ENCODE measurements at regions not wholly inside any gene's neighbourhood (a gene's known extent, or its start where the extent isn't known, plus 50 kb on each side); places are given as distances from the start of the nearest gene placed in this dataset.

- Histone ChIP-seq H3K27me3 (ENCODE audit: insufficient read depth, low read length) (no peaks in the 10 kb centered on the region), H2BK15ac (ENCODE audit: low read depth, low read length) (no peak overlapping the region), H3K4me1 (ENCODE audit: insufficient read depth, low read length) (no peaks in the 10 kb centered on the region), H3K79me2 (ENCODE audit: insufficient read depth, low read length) (no peaks in the 10 kb centered on the region), H3K9ac (ENCODE audit: extremely low read depth, insufficient read length, low read length) (no peak overlapping the region), H2BK20ac (ENCODE audit: low read depth, low read length, poor library complexity, severe bottlenecking) (no peak overlapping the region), H3K56ac (ENCODE audit: insufficient read length, low read depth, low read length) (no peak overlapping the region), H4K8ac (replicated peaks; ENCODE audit: insufficient read length, low read depth, low read length) (no peak overlapping the region), H2BK120ac (ENCODE audit: low read depth, low read length, poor library complexity, severe bottlenecking) (no peak overlapping the region), H3K79me1 (ENCODE audit: insufficient read depth, low read depth, low read length, poor library complexity, severe bottlenecking) (no peaks in the 10 kb centered on the region), H3K23me2 (ENCODE audit: insufficient read length, low read depth, low read length, poor library complexity, severe bottlenecking) (no peaks in the 10 kb centered on the region), H3K23ac (ENCODE audit: insufficient read length, low read depth, low read length) (no peak overlapping the region), H3K9me3 (ENCODE audit: control insufficient read depth, low read depth, low read length) (no peaks in the 10 kb centered on the region), H3K14ac (ENCODE audit: insufficient read depth, low read length) (no peak overlapping the region), H3K27ac (ENCODE audit: insufficient read length, low read depth, low read length) (no peak overlapping the region), H4K5ac (ENCODE audit: insufficient read length, low read depth, low read length) (no peak overlapping the region), H2AK5ac (ENCODE audit: insufficient read length, low read length) (no peak overlapping the region), H3K4ac (ENCODE audit: low read depth, low read length) (no peak overlapping the region), H2AFZ (ENCODE audit: low read length) (no peak overlapping the region), H2BK12ac (ENCODE audit: insufficient read length, low read depth, low read length) (no peak overlapping the region), H4K20me1 (ENCODE audit: control insufficient read depth, insufficient read depth, insufficient read length) (no peaks in the 10 kb centered on the region), H4K91ac (ENCODE audit: insufficient read length, low read depth, low read length) (no peak overlapping the region), H3T11ph (ENCODE audit: low read length) (no peak overlapping the region), H3K18ac (ENCODE audit: insufficient read length, low read depth, low read length) (no peak overlapping the region), H3K4me2 (ENCODE audit: insufficient read depth, insufficient read length, low read length) (no peak overlapping the region), H2BK5ac (ENCODE audit: insufficient read length, low read length) (no peak overlapping the region)
- 0 out of 7 replicates have a peak, but pooled peaks cover 0 to 2% (median 0%) of the 10 kb centered on the region in 3 experiments for H3K36me3 Mint-ChIP-seq (ENCODE audit: insufficient read depth in 1 of 3, low read depth in 3 of 3)
- peaks cover 2 to 6% of the 10 kb centered on the region in 2 experiments; a peak in 3 of 4 replicates for H3K4me1 Mint-ChIP-seq
- H3K9me3 Mint-ChIP-seq = peaks cover 2% of the 10 kb centered on the region in 2 experiments; a peak in 1 of 5 replicates
- no peak for DNase-seq
- H3K27me3 Mint-ChIP-seq (ENCODE audit: low read depth) = peaks cover 2% of the 10 kb centered on the region; the same call in 1 of the 2 replicates
- H3K27ac Mint-ChIP-seq = peak overlapping the region in 1 of 3 experiments; percentile 79; a peak in 1 of 7 replicates
- no peak for TF ChIP-seq CTCF (conservative IDR thresholded peaks at IDR 0.05)
- no CpG with 5 or more reads among the region's 14 CpGs for whole genome bisulfite sequencing (ENCODE audit: extremely low coverage, insufficient read length, low lambda C conversion rate)
- H3K4me3 Mint-ChIP-seq = no peak overlapping the region
These were observed 517.0 kb downstream of the CCDC171 start for GRCh38 chr9:16069671-16070454.
